Stimulated activated CD8-positive, alpha-beta memory T cell treated with anti-CD3 and anti-CD28 coated beads, Interleukin-12 subunit alpha, Interleukin-12 subunit beta, amount 100 ng/mL, for 1 hour (primary cell): ENCODE measurements at regions not wholly inside any gene's neighbourhood (a gene's known extent, or its start where the extent isn't known, plus 50 kb on each side); places are given as distances from the start of the nearest gene placed in this dataset.

ENCODE experiments used
- DNase-seq: peaks from one replicate; pipeline ENCODE4 v3.0.0-alpha.2; 2020; ENCODE audit warnings: low read depth

GRCh38 chr15:96415513-96416217 lies 85.2 kb downstream of the NR2F2 start:
- no peak for DNase-seq

- DNase-seq: no peak
These were observed 85.9 kb downstream of the NR2F2 start for GRCh38 chr15:96416218-96416933.

GRCh38 chr15:96416934-96417759 lies 86.6 kb downstream of the NR2F2 start:
- DNase-seq: no peak

GRCh38 chr15:96417760-96418130 lies 87.2 kb downstream of the NR2F2 start:
- no peak for DNase-seq

GRCh38 chr15:96418146-96418545 lies 87.6 kb downstream of the NR2F2 start:
- no peak for DNase-seq

- no peak for DNase-seq
These were observed 90.7 kb downstream of the NR2F2 start for GRCh38 chr15:96421178-96421601.

- DNase-seq: no peak
These were observed 91.6 kb downstream of the NR2F2 start for GRCh38 chr15:96422125-96422524.

- no peak for DNase-seq
These were observed 94.2 kb downstream of the NR2F2 start for GRCh38 chr15:96424674-96425073.

- DNase-seq: no peak
These were observed 98.2 kb downstream of the NR2F2 start for GRCh38 chr15:96428742-96429141.

- no peak for DNase-seq
These were observed 101.3 kb downstream of the NR2F2 start for GRCh38 chr15:96431786-96432185.

GRCh38 chr15:96435022-96435421 lies 104.5 kb downstream of the NR2F2 start:
- no peak for DNase-seq

GRCh38 chr15:96435841-96436240 lies 105.3 kb downstream of the NR2F2 start:
- no peak for DNase-seq

- no peak for DNase-seq
These were observed 110.5 kb downstream of the NR2F2 start for GRCh38 chr15:96440978-96441377.

- no peak for DNase-seq
These were observed 111.6 kb downstream of the NR2F2 start for GRCh38 chr15:96442076-96442475.

GRCh38 chr15:96444865-96445264 lies 114.4 kb downstream of the NR2F2 start:
- no peak for DNase-seq

- DNase-seq: no peak
These were observed 118.4 kb downstream of the NR2F2 start for GRCh38 chr15:96448923-96449322.

- no peak for DNase-seq
These were observed 127.3 kb downstream of the NR2F2 start for GRCh38 chr15:96457841-96458240.

- DNase-seq: no peak
These were observed 129.6 kb downstream of the NR2F2 start for GRCh38 chr15:96460106-96460505.

GRCh38 chr15:96462768-96463750 lies 132.6 kb downstream of the NR2F2 start:
- no peak for DNase-seq

- DNase-seq: no peak
These were observed 136.0 kb downstream of the NR2F2 start for GRCh38 chr15:96466389-96466947.

- DNase-seq: no peak
These were observed 137.5 kb downstream of the NR2F2 start for GRCh38 chr15:96468036-96468435.
